Caco-2 (cell line): ENCODE measurements at regions not wholly inside any gene's neighbourhood (a gene's known extent, or its start where the extent isn't known, plus 50 kb on each side); places are given as distances from the start of the nearest gene placed in this dataset.
"Not testable (repeated sequence)": the region's sequence is repeated elsewhere in the genome, so short reads cannot be mapped to it uniquely, and the experiment has no call there.

Experiments used
- BruUV-seq: library from RNA; stranded (reverse); fragments of 400-500 nt; replicated peaks from 2 replicates; lab custom pipeline; 2021; lab: Mats Ljungman, UMichigan
- CTCF ChIA-PET: fragments of 300-600 bp; sonication (Branson Sonifier 250); formaldehyde crosslinking; loops from one replicate; lab custom pipeline; 2022; ENCODE audit warnings: antibody characterized with exemption; lab: Charles Lee
- POLR2A ChIA-PET: fragments of 300-600 bp; sonication (Branson Sonifier 250); formaldehyde crosslinking; loops from one replicate; lab custom pipeline; 2022; ENCODE audit warnings: antibody characterized with exemption; lab: Charles Lee
- DNase-seq, 2 experiments: peaks; one replicate each; pipeline versions ENCODE4 v3.0.0 to v3.0.0-alpha.2; 2020 to 2022
- H3K27me3 ChIP-seq: replicated peaks from 2 replicates; pipeline ENCODE4 v1.6.0; 2011; ENCODE audit warnings: low read length; ENCODE audit not compliant: control insufficient read depth, insufficient read depth
- H3K36me3 ChIP-seq: 2 replicates; pipeline ENCODE4 v1.5.1; 2011; ENCODE audit warnings: low read length; ENCODE audit not compliant: control insufficient read depth, insufficient read depth
- H3K4me1 ChIP-seq: fragments of 250-450 bp; sonication (Bioruptor Pico); 2 replicates; pipeline ENCODE4 v1.5.1; 2020; ENCODE audit warnings: mild to moderate bottlenecking
- H3K4me3 ChIP-seq: 2 replicates; pipeline ENCODE4 v1.5.1; 2011; ENCODE audit warnings: low read depth, mild to moderate bottlenecking, control low read depth, low read length
- H3K9me3 ChIP-seq: fragments of 250-450 bp; sonication (Bioruptor Pico); 2 replicates; pipeline ENCODE4 v1.5.1; 2020; ENCODE audit warnings: mild to moderate bottlenecking, moderate library complexity
- H3K27ac Mint-ChIP-seq: one replicate; pipeline ENCODE4 v1.8.0; 2022; ENCODE audit warnings: mixed read lengths; ENCODE audit not compliant: unreplicated experiment
- H3K27me3 Mint-ChIP-seq: one replicate; pipeline ENCODE4 v1.8.0; 2022; ENCODE audit warnings: mixed read lengths; ENCODE audit not compliant: insufficient read depth, unreplicated experiment
- H3K36me3 Mint-ChIP-seq: one replicate; pipeline ENCODE4 v1.8.0; 2022; ENCODE audit warnings: mild to moderate bottlenecking, mixed read lengths; ENCODE audit not compliant: insufficient read depth, unreplicated experiment
- H3K4me1 Mint-ChIP-seq: one replicate; pipeline ENCODE4 v1.8.0; 2022; ENCODE audit warnings: low read depth, mixed read lengths; ENCODE audit not compliant: unreplicated experiment
- H3K4me3 Mint-ChIP-seq: one replicate; pipeline ENCODE4 v1.8.0; 2022; ENCODE audit warnings: mild to moderate bottlenecking, moderate library complexity, mixed read lengths; ENCODE audit not compliant: unreplicated experiment
- H3K9me3 Mint-ChIP-seq: one replicate; pipeline ENCODE4 v1.8.0; 2022; ENCODE audit warnings: mixed read lengths; ENCODE audit not compliant: unreplicated experiment
- intact Hi-C: fragments of 100-400 bp; cut with micrococcal nuclease; formaldehyde crosslinking; loops from one replicate; pipeline ENCODE4 v1.10.0; 2022; ENCODE audit not compliant: unreplicated experiment
- TF ChIP-seq, protein P1 (sequence below), 2 experiments: fragments of 200-600 bp in 1 of 2; IDR thresholded peaks; 1 replicate in 1 of 2; 2 replicates in 1 of 2; pipeline versions ENCODE4 v1.5.1 to v1.8.0; 2011 to 2022; ENCODE audit warnings: antibody characterized with exemption in 1 of 2, control low read depth in 1 of 2, inconsistent platforms in 1 of 2, low read depth in 1 of 2, low read length in 1 of 2, mild to moderate bottlenecking in 1 of 2, moderate library complexity in 1 of 2; ENCODE audit not compliant: insufficient read depth in 1 of 2, severe bottlenecking in 1 of 2, unreplicated experiment in 1 of 2

DNA sequence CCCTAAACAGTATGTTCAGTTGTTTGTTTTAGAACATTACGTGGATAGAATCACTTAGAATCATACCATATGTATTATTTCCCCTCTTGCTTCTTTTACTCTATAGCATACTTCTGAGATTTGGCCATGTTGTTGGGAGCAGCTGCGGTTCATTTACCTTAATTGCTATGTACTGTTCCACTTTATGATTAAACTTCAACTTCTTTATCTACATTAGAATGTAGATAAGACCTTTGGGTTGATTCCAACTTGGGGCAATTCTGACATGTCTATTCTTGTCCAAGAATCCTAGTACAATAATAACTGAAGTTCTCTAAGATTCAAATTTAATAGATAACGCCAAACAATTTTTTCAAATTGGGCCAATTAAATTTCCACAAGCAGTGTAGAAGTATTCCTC lies 80.7 kb downstream of the GRIN2B start:
- CTCF ChIA-PET: no interaction called here
- TF ChIP-seq, protein P1, sequence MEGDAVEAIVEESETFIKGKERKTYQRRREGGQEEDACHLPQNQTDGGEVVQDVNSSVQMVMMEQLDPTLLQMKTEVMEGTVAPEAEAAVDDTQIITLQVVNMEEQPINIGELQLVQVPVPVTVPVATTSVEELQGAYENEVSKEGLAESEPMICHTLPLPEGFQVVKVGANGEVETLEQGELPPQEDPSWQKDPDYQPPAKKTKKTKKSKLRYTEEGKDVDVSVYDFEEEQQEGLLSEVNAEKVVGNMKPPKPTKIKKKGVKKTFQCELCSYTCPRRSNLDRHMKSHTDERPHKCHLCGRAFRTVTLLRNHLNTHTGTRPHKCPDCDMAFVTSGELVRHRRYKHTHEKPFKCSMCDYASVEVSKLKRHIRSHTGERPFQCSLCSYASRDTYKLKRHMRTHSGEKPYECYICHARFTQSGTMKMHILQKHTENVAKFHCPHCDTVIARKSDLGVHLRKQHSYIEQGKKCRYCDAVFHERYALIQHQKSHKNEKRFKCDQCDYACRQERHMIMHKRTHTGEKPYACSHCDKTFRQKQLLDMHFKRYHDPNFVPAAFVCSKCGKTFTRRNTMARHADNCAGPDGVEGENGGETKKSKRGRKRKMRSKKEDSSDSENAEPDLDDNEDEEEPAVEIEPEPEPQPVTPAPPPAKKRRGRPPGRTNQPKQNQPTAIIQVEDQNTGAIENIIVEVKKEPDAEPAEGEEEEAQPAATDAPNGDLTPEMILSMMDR (IDR thresholded peaks at IDR 0.05; ENCODE audit: insufficient read depth in 1 of 2, low read depth in 1 of 2, low read length in 1 of 2, severe bottlenecking in 1 of 2, unreplicated experiment in 1 of 2): no peak
- peaks cover 24% of the 10 kb centered on the region for H3K4me1 Mint-ChIP-seq

DNA sequence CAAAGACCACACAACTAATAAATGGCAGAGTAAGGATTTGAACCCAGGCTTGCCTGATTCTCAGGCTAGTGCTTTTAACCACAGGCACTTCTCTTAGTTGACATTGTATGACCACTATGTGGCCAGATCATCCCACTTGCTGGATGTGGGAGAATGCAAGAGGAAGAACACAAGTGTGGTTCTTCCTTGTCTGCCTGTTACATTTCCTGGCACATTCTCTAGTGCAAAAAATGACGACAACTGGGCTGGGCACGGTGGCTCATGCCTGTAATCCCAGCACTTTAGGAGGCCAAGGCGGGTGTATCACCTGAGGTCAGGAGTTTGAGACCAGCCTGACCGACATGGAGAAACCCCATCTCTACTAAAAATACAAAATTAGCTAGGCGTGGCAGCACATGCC lies 83.0 kb downstream of the GRIN2B start:
- POLR2A ChIA-PET, BruUV-seq, H3K27me3 Mint-ChIP-seq, H3K36me3 ChIP-seq, DNase-seq, H3K4me3 ChIP-seq, H3K9me3 ChIP-seq, H3K4me3 Mint-ChIP-seq, H3K27me3 ChIP-seq, H3K27ac Mint-ChIP-seq, H3K36me3 Mint-ChIP-seq, intact Hi-C loops, CTCF ChIA-PET: not testable (repeated sequence)
- Mint-ChIP-seq H3K9me3 (peaks cover 11% of the 10 kb centered on the region), H3K4me1 (peaks cover 24% of the 10 kb centered on the region)
- peaks cover 19% of the 10 kb centered on the region for H3K4me1 ChIP-seq

More for the DNA sequence above, 80.7 kb downstream of the GRIN2B start:
- POLR2A ChIA-PET: no interaction called here
- peaks cover 28% of the 10 kb centered on the region for H3K9me3 Mint-ChIP-seq
- intact Hi-C loops: no loop called here
- BruUV-seq: no TSS peak
- no peaks in the 10 kb centered on the region for H3K9me3 ChIP-seq
- H3K27me3 ChIP-seq: no peaks in the 10 kb centered on the region
- no peaks in the 10 kb centered on the region for H3K36me3 ChIP-seq
- no peak overlapping the region for H3K4me3 Mint-ChIP-seq
- peaks cover 13% of the 10 kb centered on the region for H3K4me1 ChIP-seq
- no peak overlapping the region for H3K4me3 ChIP-seq
- H3K27ac Mint-ChIP-seq: peak overlapping the region; percentile 5
- DNase-seq: no peak
- no peaks in the 10 kb centered on the region for H3K36me3 Mint-ChIP-seq
- H3K27me3 Mint-ChIP-seq: no peaks in the 10 kb centered on the region

- CTCF ChIA-PET: no interaction called here
- TF ChIP-seq, protein P1 (IDR thresholded peaks at IDR 0.05; ENCODE audit: insufficient read depth in 1 of 2, low read depth in 1 of 2, low read length in 1 of 2, severe bottlenecking in 1 of 2, unreplicated experiment in 1 of 2): no peak
- peaks cover 18% of the 10 kb centered on the region for H3K4me1 Mint-ChIP-seq
- H3K27me3 ChIP-seq: no peaks in the 10 kb centered on the region
- POLR2A ChIA-PET: no interaction called here
- no peak overlapping the region for H3K27ac Mint-ChIP-seq
- no peaks in the 10 kb centered on the region for H3K27me3 Mint-ChIP-seq
- no peak overlapping the region for H3K4me3 Mint-ChIP-seq
- H3K9me3 ChIP-seq: no peaks in the 10 kb centered on the region
- H3K4me1 ChIP-seq: peaks cover 19% of the 10 kb centered on the region
- peaks cover 11% of the 10 kb centered on the region for H3K9me3 Mint-ChIP-seq
- H3K36me3 ChIP-seq: no peaks in the 10 kb centered on the region
- intact Hi-C loops: no loop called here
- DNase-seq: no peak
- H3K36me3 Mint-ChIP-seq: no peaks in the 10 kb centered on the region
- no TSS peak for BruUV-seq
- no peak overlapping the region for H3K4me3 ChIP-seq
Observed at GRCh38 chr12:13897811-13898210, 83.6 kb downstream of the GRIN2B start.
